Epithelial cell of proximal tubule (primary cell): ENCODE measurements at regions not wholly inside any gene's neighbourhood (a gene's known extent, or its start where the extent isn't known, plus 50 kb on each side); places are given as distances from the start of the nearest gene placed in this dataset.
"Not testable (repeated sequence)": the region's sequence is repeated elsewhere in the genome, so short reads cannot be mapped to it uniquely, and the experiment has no call there.

Source experiments
- DNase-seq: peaks from one replicate; pipeline ENCODE4 v3.0.0-alpha.2; 2011; ENCODE audit warnings: low read depth
- H3K4me3 ChIP-seq: 2 replicates; pipeline ENCODE4 v1.5.1; 2011; ENCODE audit warnings: low read depth, mild to moderate bottlenecking, low read length
- TF ChIP-seq, protein P1 (sequence below): conservative IDR thresholded peaks from 2 replicates; pipeline ENCODE4 v1.5.1; 2012; ENCODE audit warnings: low read depth, mild to moderate bottlenecking, low read length

DNA sequence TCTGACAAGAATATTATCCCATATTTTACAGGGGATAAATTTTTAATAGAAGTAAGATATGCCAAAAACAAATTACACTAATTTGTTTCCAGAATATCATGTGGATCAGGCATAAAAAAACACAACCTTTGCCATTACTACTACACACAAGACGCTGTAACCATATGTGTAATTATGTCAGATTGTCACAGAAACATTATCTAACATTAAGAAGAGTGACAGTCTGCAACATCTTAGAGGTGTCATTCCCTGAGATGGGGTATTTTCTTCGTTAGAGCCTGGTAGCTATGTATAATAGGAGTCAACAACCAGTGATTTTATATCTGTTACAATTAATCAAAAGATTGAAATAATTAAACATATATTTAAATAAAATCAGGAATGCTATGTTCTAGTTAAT is 518.9 kb downstream of the RERGL start:
- H3K4me3 ChIP-seq = no peak overlapping the region
- TF ChIP-seq, protein P1, sequence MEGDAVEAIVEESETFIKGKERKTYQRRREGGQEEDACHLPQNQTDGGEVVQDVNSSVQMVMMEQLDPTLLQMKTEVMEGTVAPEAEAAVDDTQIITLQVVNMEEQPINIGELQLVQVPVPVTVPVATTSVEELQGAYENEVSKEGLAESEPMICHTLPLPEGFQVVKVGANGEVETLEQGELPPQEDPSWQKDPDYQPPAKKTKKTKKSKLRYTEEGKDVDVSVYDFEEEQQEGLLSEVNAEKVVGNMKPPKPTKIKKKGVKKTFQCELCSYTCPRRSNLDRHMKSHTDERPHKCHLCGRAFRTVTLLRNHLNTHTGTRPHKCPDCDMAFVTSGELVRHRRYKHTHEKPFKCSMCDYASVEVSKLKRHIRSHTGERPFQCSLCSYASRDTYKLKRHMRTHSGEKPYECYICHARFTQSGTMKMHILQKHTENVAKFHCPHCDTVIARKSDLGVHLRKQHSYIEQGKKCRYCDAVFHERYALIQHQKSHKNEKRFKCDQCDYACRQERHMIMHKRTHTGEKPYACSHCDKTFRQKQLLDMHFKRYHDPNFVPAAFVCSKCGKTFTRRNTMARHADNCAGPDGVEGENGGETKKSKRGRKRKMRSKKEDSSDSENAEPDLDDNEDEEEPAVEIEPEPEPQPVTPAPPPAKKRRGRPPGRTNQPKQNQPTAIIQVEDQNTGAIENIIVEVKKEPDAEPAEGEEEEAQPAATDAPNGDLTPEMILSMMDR = no peak
- no peak for DNase-seq

DNA sequence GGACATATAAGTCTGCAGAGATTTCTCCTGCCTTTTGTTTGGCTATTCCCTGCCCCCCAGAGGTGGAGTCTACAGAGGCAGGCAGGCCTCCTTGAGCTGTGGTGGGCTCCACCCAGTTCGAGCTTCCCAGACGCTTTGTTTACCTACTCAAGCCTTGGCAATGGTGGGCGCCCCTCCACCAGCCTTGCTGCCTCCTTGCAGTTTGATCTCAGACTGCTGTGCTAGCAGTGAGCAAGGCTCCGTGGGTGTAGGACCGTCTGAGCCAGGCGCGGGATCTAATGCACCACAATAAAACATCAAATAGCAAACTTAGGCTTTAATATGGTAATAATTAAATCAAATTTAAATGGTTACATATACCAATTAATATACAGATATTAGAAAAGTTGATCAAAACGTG is 525.4 kb downstream of the RERGL start:
- not testable (repeated sequence) for H3K4me3 ChIP-seq, DNase-seq

DNA sequence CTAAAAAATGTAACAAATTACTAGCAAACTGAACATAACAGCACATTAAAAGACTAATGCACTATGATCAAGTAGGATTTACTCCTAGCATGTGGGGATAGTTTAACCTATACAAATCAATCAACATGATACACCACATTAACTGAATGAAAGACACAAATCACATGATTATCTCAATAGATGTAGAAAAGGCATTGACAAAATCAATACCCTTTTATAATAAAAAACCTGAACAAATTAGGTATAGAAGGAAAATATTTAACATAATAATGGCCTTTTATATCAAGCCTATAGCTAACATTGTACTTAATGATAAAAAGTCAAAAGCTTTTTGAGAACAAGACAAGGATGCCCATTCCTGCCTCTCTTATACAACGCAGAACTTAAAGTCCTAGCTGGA is 540.0 kb downstream of the RERGL start:
- DNase-seq = no peak
- no peak overlapping the region for H3K4me3 ChIP-seq
- TF ChIP-seq, protein P1 = no peak

DNA sequence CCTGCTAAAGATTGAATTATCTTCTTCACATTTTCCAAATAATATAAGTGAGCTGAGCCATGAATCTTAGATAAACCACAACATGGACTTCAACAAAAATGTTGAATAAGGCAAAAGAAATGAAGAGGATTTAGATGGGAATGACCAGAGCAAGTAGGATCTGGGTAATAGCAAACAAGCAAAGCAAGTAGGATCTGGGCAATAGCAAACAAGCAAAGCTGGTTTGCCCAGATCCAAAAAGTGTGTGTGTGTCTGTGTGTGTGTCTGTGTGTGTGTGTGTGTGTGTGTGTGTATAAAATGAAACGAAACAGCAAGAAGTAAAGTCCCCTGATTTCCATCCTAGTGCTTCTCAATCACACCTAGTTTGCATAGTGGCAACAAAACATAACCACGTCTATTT is 549.1 kb downstream of the RERGL start:
- no peak for DNase-seq
- no peak overlapping the region for H3K4me3 ChIP-seq
- TF ChIP-seq, protein P1 = no peak

DNA sequence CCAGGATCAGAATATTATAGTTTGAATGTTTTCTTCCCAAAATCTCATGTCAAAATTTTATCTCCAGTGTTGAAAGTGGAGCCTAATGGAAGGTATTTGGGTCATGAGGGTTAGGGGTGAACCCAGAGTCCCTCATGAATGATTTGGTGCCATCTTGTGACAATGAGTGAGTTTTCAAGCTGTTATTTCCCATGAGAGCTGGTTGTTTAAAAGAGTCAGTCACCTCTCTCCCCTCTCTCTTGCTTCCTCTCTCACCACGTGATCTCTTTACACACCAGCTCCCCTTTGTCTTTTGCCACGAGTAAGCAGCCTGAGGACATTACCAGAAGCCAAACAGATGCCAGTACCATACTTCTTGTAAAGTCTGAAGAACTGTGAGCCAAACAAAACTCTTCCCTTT is 561.6 kb downstream of the RERGL start:
- no peak for DNase-seq
- TF ChIP-seq, protein P1 = peak; percentile 44
- no peak overlapping the region for H3K4me3 ChIP-seq

DNA sequence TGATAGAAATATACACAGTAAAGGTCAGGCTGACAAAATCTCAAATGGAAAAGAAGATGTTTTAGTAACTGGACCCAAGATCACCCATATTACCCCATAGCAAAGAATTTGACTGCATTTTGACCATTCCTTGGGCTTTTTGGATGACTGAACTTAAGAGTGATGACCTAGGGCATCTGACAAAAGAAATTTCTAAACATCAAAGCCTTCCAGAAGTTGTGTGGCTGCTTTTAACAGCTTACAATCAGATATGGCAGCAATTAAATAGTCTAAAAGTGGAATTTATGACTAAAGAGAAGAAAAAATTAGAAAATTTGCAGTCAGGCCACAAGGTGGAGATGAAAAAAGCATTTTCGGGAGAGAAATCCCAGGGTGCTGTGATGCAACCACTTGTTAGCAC is 563.0 kb downstream of the RERGL start:
- H3K4me3 ChIP-seq = no peak overlapping the region
- DNase-seq = no peak
- TF ChIP-seq, protein P1 = no peak

DNA sequence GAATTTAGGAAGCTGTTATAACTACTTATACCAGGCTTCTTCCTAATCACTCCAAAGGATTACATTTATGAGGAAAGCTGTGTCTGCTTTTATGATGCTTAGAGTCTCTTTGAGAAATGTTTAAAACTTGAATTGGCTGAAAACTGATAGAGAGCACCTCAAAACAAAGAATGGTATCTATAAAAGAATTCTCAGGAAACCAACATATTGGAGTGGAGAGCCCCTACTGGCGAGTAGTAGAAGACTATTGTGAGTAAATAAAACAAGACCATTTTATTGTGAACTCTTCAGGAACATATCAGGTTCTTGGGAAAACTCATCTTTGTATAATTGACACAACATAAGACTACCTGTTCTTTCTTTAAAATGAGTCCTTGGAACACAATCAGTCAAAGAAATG is 578.6 kb downstream of the RERGL start:
- TF ChIP-seq, protein P1 = peak; percentile 60
- no peak for DNase-seq

DNA sequence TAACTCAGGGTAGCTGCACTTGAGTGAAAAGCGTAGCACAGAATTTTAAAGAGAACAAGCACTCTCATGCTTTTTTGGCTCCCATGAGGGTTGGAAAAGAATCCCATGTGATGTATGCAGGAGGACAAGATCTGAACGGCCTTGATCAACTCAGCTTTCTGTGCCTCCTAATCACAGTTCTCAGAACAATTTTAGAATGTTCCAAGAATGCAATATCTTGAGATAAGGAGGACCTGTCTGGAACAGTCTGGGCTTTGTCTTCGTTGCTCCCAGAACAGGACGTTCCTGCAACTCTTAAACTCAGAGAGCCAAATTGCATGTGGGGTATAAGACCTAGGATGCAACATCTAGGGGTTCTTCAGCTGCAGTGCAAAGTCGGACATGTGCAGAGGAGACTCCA is 582.7 kb downstream of the RERGL start:
- no peak for DNase-seq
- TF ChIP-seq, protein P1 = no peak
- no peak overlapping the region for H3K4me3 ChIP-seq

More for the DNA sequence above, 578.6 kb downstream of the RERGL start:
- no peak overlapping the region for H3K4me3 ChIP-seq
